PFSK-1 (cell line): ENCODE measurements at regions not wholly inside any gene's neighbourhood (a gene's known extent, or its start where the extent isn't known, plus 50 kb on each side); places are given as distances from the start of the nearest gene placed in this dataset.

Experiments
- POLR2AphosphoS5 ChIP-seq: IDR thresholded peaks from 2 replicates; pipeline ENCODE4 v1.6.1; 2012; ENCODE audit warnings: low read depth, mild to moderate bottlenecking, control low read depth, low read length, moderate library complexity
- TAF1 ChIP-seq: IDR thresholded peaks from 2 replicates; pipeline ENCODE4 v1.6.1; 2012; ENCODE audit warnings: low read length, control low read depth, borderline replicate concordance; ENCODE audit not compliant: insufficient read depth
- TF ChIP-seq, protein P1 (sequence below), 2 experiments: IDR thresholded peaks; 2 replicates each; pipeline versions ENCODE4 v1.6.1 to v1.8.0; 2011 to 2012; ENCODE audit warnings: low read depth in 2 of 2, low read length in 2 of 2, control low read depth in 1 of 2, inconsistent platforms in 1 of 2, mild to moderate bottlenecking in 1 of 2, moderate library complexity in 1 of 2; ENCODE audit not compliant: insufficient read depth in 1 of 2

GRCh38 chr14:32012062-32012461 is 65.0 kb upstream of the ARHGAP5 start:
- TF ChIP-seq TAF1 (no peak), POLR2AphosphoS5 (no peak)
- TF ChIP-seq, protein P1, sequence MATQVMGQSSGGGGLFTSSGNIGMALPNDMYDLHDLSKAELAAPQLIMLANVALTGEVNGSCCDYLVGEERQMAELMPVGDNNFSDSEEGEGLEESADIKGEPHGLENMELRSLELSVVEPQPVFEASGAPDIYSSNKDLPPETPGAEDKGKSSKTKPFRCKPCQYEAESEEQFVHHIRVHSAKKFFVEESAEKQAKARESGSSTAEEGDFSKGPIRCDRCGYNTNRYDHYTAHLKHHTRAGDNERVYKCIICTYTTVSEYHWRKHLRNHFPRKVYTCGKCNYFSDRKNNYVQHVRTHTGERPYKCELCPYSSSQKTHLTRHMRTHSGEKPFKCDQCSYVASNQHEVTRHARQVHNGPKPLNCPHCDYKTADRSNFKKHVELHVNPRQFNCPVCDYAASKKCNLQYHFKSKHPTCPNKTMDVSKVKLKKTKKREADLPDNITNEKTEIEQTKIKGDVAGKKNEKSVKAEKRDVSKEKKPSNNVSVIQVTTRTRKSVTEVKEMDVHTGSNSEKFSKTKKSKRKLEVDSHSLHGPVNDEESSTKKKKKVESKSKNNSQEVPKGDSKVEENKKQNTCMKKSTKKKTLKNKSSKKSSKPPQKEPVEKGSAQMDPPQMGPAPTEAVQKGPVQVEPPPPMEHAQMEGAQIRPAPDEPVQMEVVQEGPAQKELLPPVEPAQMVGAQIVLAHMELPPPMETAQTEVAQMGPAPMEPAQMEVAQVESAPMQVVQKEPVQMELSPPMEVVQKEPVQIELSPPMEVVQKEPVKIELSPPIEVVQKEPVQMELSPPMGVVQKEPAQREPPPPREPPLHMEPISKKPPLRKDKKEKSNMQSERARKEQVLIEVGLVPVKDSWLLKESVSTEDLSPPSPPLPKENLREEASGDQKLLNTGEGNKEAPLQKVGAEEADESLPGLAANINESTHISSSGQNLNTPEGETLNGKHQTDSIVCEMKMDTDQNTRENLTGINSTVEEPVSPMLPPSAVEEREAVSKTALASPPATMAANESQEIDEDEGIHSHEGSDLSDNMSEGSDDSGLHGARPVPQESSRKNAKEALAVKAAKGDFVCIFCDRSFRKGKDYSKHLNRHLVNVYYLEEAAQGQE (IDR thresholded peaks at IDR 0.05; ENCODE audit: insufficient read depth in 1 of 2, low read depth in 2 of 2, low read length in 2 of 2): no peak
